ENCODE measurements at regions not wholly inside any gene's neighbourhood (a gene's known extent, or its start where the extent isn't known, plus 50 kb on each side); places are given as distances from the start of the nearest gene placed in this dataset.

- DNase-seq (ENCODE audit: low spot score) = no peak
Observed at GRCh38 chr7:153388611-153389010, 629.1 kb downstream of the ACTR3B start.

GRCh38 chr7:153389261-153389660 is 629.7 kb downstream of the ACTR3B start:
- no peak for DNase-seq (ENCODE audit: low spot score)

GRCh38 chr7:153390955-153391354 is 631.4 kb downstream of the ACTR3B start:
- DNase-seq (ENCODE audit: low spot score) = no peak

GRCh38 chr7:153392726-153393125 is 633.2 kb downstream of the ACTR3B start:
- DNase-seq (ENCODE audit: low spot score) = no peak

- DNase-seq (ENCODE audit: low spot score) = no peak
Observed at GRCh38 chr7:153393666-153394065, 634.1 kb downstream of the ACTR3B start.

GRCh38 chr7:153396475-153396874 is 636.9 kb downstream of the ACTR3B start:
- DNase-seq (ENCODE audit: low spot score) = no peak

GRCh38 chr7:153397459-153397858 is 637.9 kb downstream of the ACTR3B start:
- DNase-seq (ENCODE audit: low spot score) = no peak

- DNase-seq (ENCODE audit: low spot score) = no peak
Observed at GRCh38 chr7:153397906-153398305, 638.4 kb downstream of the ACTR3B start.

- no peak for DNase-seq (ENCODE audit: low spot score)
Observed at GRCh38 chr7:153398370-153398769, 638.8 kb downstream of the ACTR3B start.

GRCh38 chr7:153398789-153399553 is 639.4 kb downstream of the ACTR3B start:
- DNase-seq (ENCODE audit: low spot score) = no peak

GRCh38 chr7:153399554-153399940 is 640.0 kb downstream of the ACTR3B start:
- no peak for DNase-seq (ENCODE audit: low spot score)

- no peak for DNase-seq (ENCODE audit: low spot score)
Observed at GRCh38 chr7:153400735-153401593, 641.4 kb downstream of the ACTR3B start.

GRCh38 chr7:153401795-153402720 is 642.5 kb downstream of the ACTR3B start:
- DNase-seq (ENCODE audit: low spot score) = no peak

- DNase-seq (ENCODE audit: low spot score) = no peak
Observed at GRCh38 chr7:153402721-153403541, 643.4 kb downstream of the ACTR3B start.

GRCh38 chr7:153404124-153404523 is 644.6 kb downstream of the ACTR3B start:
- DNase-seq (ENCODE audit: low spot score) = no peak

GRCh38 chr7:153404781-153405279 is 645.3 kb downstream of the ACTR3B start:
- DNase-seq (ENCODE audit: low spot score) = no peak

GRCh38 chr7:153405704-153406485 is 646.3 kb upstream of the DPP6 start:
- no peak for DNase-seq (ENCODE audit: low spot score)

GRCh38 chr7:153406486-153406872 is 645.7 kb upstream of the DPP6 start:
- DNase-seq (ENCODE audit: low spot score) = no peak

GRCh38 chr7:153407291-153408046 is 644.7 kb upstream of the DPP6 start:
- no peak for DNase-seq (ENCODE audit: low spot score)

Measured in GM03348 (cell line).